Stimulated activated CD4-positive, alpha-beta T cell treated with anti-CD3 and anti-CD28 coated beads, Interleukin-4, amount 100 ng/mL, for 48 hours (primary cell): ENCODE measurements at regions not wholly inside any gene's neighbourhood (a gene's known extent, or its start where the extent isn't known, plus 50 kb on each side); places are given as distances from the start of the nearest gene placed in this dataset.

Source experiments
- DNase-seq, 2 donors: peaks; one replicate each; pipeline ENCODE4 v3.0.0-alpha.2; 2020; ENCODE audit warnings: low read depth in 2 of 2

GRCh38 chr3:148280623-148281242 is 417.0 kb upstream of the AGTR1 start:
- no peak for DNase-seq

GRCh38 chr3:148289159-148289558 is 408.5 kb upstream of the AGTR1 start:
- no peak for DNase-seq

GRCh38 chr3:148297013-148297412 is 400.7 kb upstream of the AGTR1 start:
- no peak for DNase-seq

- no peak for DNase-seq
Measured at GRCh38 chr3:148307443-148307843, 390.3 kb upstream of the AGTR1 start.

GRCh38 chr3:148309390-148310035 is 388.2 kb upstream of the AGTR1 start:
- peak in 1 of 2 donors; percentile 2 for DNase-seq

GRCh38 chr3:148315756-148316155 is 381.9 kb upstream of the AGTR1 start:
- no peak for DNase-seq

GRCh38 chr3:148318240-148318639 is 379.5 kb upstream of the AGTR1 start:
- no peak for DNase-seq

GRCh38 chr3:148319161-148319915 is 378.4 kb upstream of the AGTR1 start:
- no peak for DNase-seq

GRCh38 chr3:148319960-148320359 is 377.7 kb upstream of the AGTR1 start:
- no peak for DNase-seq

GRCh38 chr3:148329481-148330235 is 368.0 kb upstream of the AGTR1 start:
- no peak for DNase-seq

GRCh38 chr3:148330542-148330941 is 367.2 kb upstream of the AGTR1 start:
- no peak for DNase-seq

GRCh38 chr3:148331081-148331846 is 366.4 kb upstream of the AGTR1 start:
- no peak for DNase-seq

- no peak for DNase-seq
Measured at GRCh38 chr3:148332509-148332908, 365.2 kb upstream of the AGTR1 start.

GRCh38 chr3:148333091-148333490 is 364.6 kb upstream of the AGTR1 start:
- DNase-seq, result no peak

GRCh38 chr3:148335612-148336011 is 362.1 kb upstream of the AGTR1 start:
- no peak for DNase-seq

GRCh38 chr3:148343416-148343815 is 354.3 kb upstream of the AGTR1 start:
- DNase-seq, result no peak

GRCh38 chr3:148344521-148344920 is 353.2 kb upstream of the AGTR1 start:
- DNase-seq, result no peak

GRCh38 chr3:148360051-148360450 is 337.7 kb upstream of the AGTR1 start:
- no peak for DNase-seq

- DNase-seq, result no peak
Measured at GRCh38 chr3:148366743-148367410, 330.8 kb upstream of the AGTR1 start.

GRCh38 chr3:148367756-148368155 is 329.9 kb upstream of the AGTR1 start:
- no peak for DNase-seq

GRCh38 chr3:148369381-148369780 is 328.3 kb upstream of the AGTR1 start:
- no peak for DNase-seq
